Lung (tissue), 11 donors: ENCODE measurements at regions not wholly inside any gene's neighbourhood (a gene's known extent, or its start where the extent isn't known, plus 50 kb on each side); places are given as distances from the start of the nearest gene placed in this dataset.

Experiments used
- ATAC-seq: fragments of 200-7000 bp; cut with Tn5 transposase; one replicate; pipeline ENCODE4 v1.9.1; 2020; ENCODE audit warnings: moderate number of reproducible peaks; ENCODE audit not compliant: insufficient read depth, low FRiP score
- DNase-seq, 3 donors: peaks; one replicate each; pipeline ENCODE4 v3.0.0-alpha.2; 2013 to 2017
- H3K27ac ChIP-seq, 2 donors: one replicate each; pipeline ENCODE4 v1.5.1; 2013; ENCODE audit warnings: mild to moderate bottlenecking in 2 of 2, moderate library complexity in 2 of 2, control low read depth in 1 of 2, inconsistent platforms in 1 of 2, low read depth in 1 of 2, low read length in 1 of 2
- H3K27me3 ChIP-seq, 3 donors: one replicate each; pipeline ENCODE4 v1.5.1; 2013; ENCODE audit warnings: low read length in 2 of 3; ENCODE audit not compliant: control insufficient read depth in 3 of 3, insufficient read depth in 3 of 3
- H3K36me3 ChIP-seq, 4 donors: one replicate each; pipeline ENCODE4 v1.5.1; 2013; ENCODE audit warnings: low read length in 4 of 4, mild to moderate bottlenecking in 1 of 4, moderate library complexity in 1 of 4; ENCODE audit not compliant: control insufficient read depth in 4 of 4, insufficient read depth in 4 of 4
- H3K4me1 ChIP-seq, 5 donors: one replicate each; pipeline ENCODE4 v1.5.1; 2013; ENCODE audit warnings: low read length in 5 of 5, mild to moderate bottlenecking in 2 of 5, moderate library complexity in 1 of 5; ENCODE audit not compliant: control insufficient read depth in 5 of 5, insufficient read depth in 5 of 5
- H3K4me3 ChIP-seq: one replicate; pipeline ENCODE4 v1.5.1; 2013; ENCODE audit warnings: mild to moderate bottlenecking, control low read depth, moderate library complexity
- H3K9ac ChIP-seq, 2 donors: one replicate each; pipeline ENCODE4 v1.5.1; 2013; ENCODE audit warnings: low read length in 2 of 2, control low read depth in 1 of 2; ENCODE audit not compliant: insufficient read depth in 1 of 2
- H3K9me3 ChIP-seq, 4 donors: one replicate each; pipeline ENCODE4 v1.5.1; 2013; ENCODE audit warnings: low read length in 3 of 4, mild to moderate bottlenecking in 1 of 4, moderate library complexity in 1 of 4; ENCODE audit not compliant: control insufficient read depth in 4 of 4, insufficient read depth in 3 of 4
- CTCF ChIP-seq: IDR thresholded peaks from 2 replicates; pipeline ENCODE4 v1.5.1; 2012; ENCODE audit warnings: mild to moderate bottlenecking; ENCODE audit errors: control extremely low read depth, extremely low read depth
- WGBS, 2 donors: extraction: QIAGEN DNeasy Blood & Tissue Kit; methylation state at CpG; one replicate each; pipeline ENCODE4 v1.1.7; 2013; 5-methylcytosine and 5-hydroxymethylcytosine counted together
- donor health status: control.
- donor health status: control.
- donor health status: Bipolar disorder and iron deficiency.
- donor health status: healthy.
- donor health status: DM: yes; HTN: yes; CAD: no.

- H3K4me1 ChIP-seq = no peaks in the 10 kb centered on the region
- no peak for ATAC-seq
- H3K27ac ChIP-seq = no peak overlapping the region
- no peak for TF ChIP-seq CTCF
- H3K9ac ChIP-seq = no peak overlapping the region
- H3K27me3 ChIP-seq = no peaks in the 10 kb centered on the region
- no peaks in the 10 kb centered on the region for H3K36me3 ChIP-seq
- no peak overlapping the region for H3K4me3 ChIP-seq
- DNase-seq = no peak
- peaks cover 0 to 4% (median 0%) of the 10 kb centered on the region in 4 donors for H3K9me3 ChIP-seq
Observed at GRCh38 chr5:29790281-29790680, 1403.2 kb upstream of the CDH6 start.

DNA sequence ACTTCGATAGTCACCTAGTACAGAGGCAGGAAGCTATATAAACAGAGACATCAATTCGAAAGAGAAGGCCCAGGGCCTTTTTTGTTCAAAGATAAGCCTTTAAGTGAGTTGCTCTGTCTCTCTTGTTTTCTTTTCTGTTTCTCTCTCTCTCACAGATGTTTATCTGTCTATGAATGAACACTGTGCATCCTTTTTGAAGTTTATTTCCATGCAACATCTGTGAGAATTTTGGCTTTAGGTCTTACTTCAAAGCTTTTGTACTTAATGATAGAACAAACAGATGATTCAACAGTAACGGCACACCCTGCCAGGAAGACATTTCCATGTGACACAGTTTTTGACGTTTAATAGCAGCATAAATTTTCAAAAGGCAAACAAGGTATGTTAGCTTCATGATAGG lies 1413.1 kb upstream of the CDH6 start:
- Histone ChIP-seq H3K27ac (no peak overlapping the region), H3K27me3 (no peaks in the 10 kb centered on the region), H3K4me1 (no peaks in the 10 kb centered on the region), H3K9ac (no peak overlapping the region), H3K9me3 (no peaks in the 10 kb centered on the region), H3K36me3 (no peaks in the 10 kb centered on the region), H3K4me3 (no peak overlapping the region)
- DNase-seq = no peak
- ATAC-seq = no peak
- 39 to 74% methylated on average over 4 of the region's 4 CpGs for WGBS, 2 donors
- no peak for TF ChIP-seq CTCF

DNA sequence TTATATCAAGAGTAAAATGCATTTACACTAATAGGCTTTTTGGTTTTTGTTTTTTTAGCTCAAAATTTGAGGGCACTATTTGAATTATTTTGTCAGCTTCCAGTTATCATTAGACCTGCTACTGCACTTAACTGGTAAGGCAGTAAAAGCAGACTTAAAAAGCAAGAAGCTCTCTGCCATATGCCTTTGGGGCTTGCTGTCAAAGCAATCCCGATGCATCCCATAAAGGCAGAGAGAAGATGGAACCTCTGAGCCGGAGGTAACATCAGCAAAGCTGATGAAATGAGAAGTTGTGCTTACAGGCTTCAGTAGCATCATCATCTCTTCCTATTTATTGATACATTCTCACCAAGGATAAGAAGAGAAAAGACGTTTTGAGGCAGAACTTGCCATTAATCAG lies 1414.3 kb upstream of the CDH6 start:
- no peak for TF ChIP-seq CTCF
- Histone ChIP-seq H3K27me3 (no peaks in the 10 kb centered on the region), H3K9ac (no peak overlapping the region), H3K36me3 (no peaks in the 10 kb centered on the region), H3K4me1 (no peaks in the 10 kb centered on the region), H3K27ac (no peak overlapping the region), H3K4me3 (no peak overlapping the region), H3K9me3 (no peaks in the 10 kb centered on the region)
- ATAC-seq (no peak), DNase-seq (no peak)
- 68 to 69% methylated on average over 3 of the region's 3 CpGs for WGBS, 2 donors

DNA sequence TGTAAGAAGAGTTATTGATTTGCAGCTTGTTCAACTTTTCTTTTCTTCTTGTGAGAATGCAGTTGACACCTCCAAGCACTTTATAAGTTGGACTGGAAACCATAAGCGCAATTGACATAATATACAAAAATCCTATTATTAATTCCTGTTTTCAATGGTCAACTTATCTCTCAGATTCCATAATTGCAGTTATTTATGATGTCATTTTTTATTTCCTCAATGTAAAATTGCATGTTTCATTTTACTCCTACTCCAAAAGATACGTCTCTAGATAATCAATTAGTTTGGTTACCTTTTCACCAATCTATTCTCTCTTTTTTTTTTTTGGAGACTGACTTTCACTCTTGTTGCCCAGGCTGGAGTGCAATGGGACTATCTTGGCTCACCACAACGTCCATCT lies 1416.1 kb upstream of the CDH6 start:
- 81 to 87% methylated on average over 3 of the region's 3 CpGs for WGBS, 2 donors
- no peak overlapping the region for H3K9ac ChIP-seq
- H3K36me3 ChIP-seq = no peaks in the 10 kb centered on the region
- H3K4me3 ChIP-seq = no peak overlapping the region
- H3K9me3 ChIP-seq = no peaks in the 10 kb centered on the region
- ATAC-seq = no peak
- H3K27ac ChIP-seq = no peak overlapping the region
- no peak for DNase-seq
- H3K27me3 ChIP-seq = no peaks in the 10 kb centered on the region
- no peak for TF ChIP-seq CTCF
- no peaks in the 10 kb centered on the region for H3K4me1 ChIP-seq
